Cardiac muscle cell (in vitro differentiated cells and primary cell): ENCODE measurements at regions not wholly inside any gene's neighbourhood (a gene's known extent, or its start where the extent isn't known, plus 50 kb on each side); places are given as distances from the start of the nearest gene placed in this dataset.

Experiments
- DNase-seq, 2 donors: peaks; one replicate each; pipeline versions ENCODE4 v3.0.0 to v3.0.0-alpha.2; 2010 to 2017; ENCODE audit warnings: low read depth in 1 of 2, low spot score in 1 of 2
- H3K27ac ChIP-seq: fragments of 200-600 bp; sonication (generic); 2 replicates; pipeline ENCODE4 v1.5.1; 2016
- H3K27me3 ChIP-seq: fragments of 200-600 bp; sonication (generic); 2 replicates; pipeline ENCODE4 v1.6.0; 2016; ENCODE audit warnings: control low read depth
- H3K36me3 ChIP-seq: fragments of 200-600 bp; sonication (generic); 2 replicates; pipeline ENCODE4 v1.5.1; 2016; ENCODE audit warnings: control low read depth
- H3K4me1 ChIP-seq: fragments of 200-600 bp; sonication (generic); 2 replicates; pipeline ENCODE4 v1.8.1; 2017; ENCODE audit warnings: low read depth, mild to moderate bottlenecking, mixed run types
- H3K4me3 ChIP-seq: fragments of 200-600 bp; sonication (generic); 2 replicates; pipeline ENCODE4 v1.5.1; 2016; ENCODE audit warnings: mild to moderate bottlenecking
- H3K9me3 ChIP-seq: fragments of 200-600 bp; sonication (generic); 2 replicates; pipeline ENCODE4 v1.5.1; 2017; ENCODE audit warnings: low read depth, mild to moderate bottlenecking, control low read depth
- TF ChIP-seq, protein P1 (sequence below): IDR thresholded peaks from 2 replicates; pipeline ENCODE4 v1.5.1; 2012; ENCODE audit warnings: low read depth, mild to moderate bottlenecking, low read length

DNA sequence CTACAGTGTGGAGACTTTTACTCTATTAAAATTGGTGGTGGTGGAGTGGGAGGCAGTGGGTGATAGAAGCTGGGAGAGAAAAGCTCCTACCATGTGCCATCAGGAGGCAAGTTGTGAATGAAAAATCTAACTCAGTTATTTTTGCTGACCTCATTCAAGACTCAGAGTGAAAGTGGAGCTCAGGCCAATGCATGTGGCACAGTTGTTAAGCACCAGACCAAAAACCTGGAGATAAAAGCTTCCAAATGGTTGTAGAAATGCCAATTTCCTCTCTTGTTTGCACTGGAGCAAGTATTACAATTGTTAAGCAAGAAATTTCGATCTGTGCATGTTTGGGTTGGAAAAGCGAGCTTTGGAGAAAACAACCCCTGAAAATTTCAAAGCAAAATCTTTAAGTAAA, 81.5 kb upstream of the PRICKLE2 start:
- Histone ChIP-seq H3K27ac (no peak overlapping the region), H3K36me3 (no peaks in the 10 kb centered on the region), H3K9me3 (no peaks in the 10 kb centered on the region), H3K27me3 (no peaks in the 10 kb centered on the region), H3K4me3 (no peak overlapping the region), H3K4me1 (no peaks in the 10 kb centered on the region)
- TF ChIP-seq, protein P1, sequence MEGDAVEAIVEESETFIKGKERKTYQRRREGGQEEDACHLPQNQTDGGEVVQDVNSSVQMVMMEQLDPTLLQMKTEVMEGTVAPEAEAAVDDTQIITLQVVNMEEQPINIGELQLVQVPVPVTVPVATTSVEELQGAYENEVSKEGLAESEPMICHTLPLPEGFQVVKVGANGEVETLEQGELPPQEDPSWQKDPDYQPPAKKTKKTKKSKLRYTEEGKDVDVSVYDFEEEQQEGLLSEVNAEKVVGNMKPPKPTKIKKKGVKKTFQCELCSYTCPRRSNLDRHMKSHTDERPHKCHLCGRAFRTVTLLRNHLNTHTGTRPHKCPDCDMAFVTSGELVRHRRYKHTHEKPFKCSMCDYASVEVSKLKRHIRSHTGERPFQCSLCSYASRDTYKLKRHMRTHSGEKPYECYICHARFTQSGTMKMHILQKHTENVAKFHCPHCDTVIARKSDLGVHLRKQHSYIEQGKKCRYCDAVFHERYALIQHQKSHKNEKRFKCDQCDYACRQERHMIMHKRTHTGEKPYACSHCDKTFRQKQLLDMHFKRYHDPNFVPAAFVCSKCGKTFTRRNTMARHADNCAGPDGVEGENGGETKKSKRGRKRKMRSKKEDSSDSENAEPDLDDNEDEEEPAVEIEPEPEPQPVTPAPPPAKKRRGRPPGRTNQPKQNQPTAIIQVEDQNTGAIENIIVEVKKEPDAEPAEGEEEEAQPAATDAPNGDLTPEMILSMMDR = no peak
- no peak for DNase-seq

DNA sequence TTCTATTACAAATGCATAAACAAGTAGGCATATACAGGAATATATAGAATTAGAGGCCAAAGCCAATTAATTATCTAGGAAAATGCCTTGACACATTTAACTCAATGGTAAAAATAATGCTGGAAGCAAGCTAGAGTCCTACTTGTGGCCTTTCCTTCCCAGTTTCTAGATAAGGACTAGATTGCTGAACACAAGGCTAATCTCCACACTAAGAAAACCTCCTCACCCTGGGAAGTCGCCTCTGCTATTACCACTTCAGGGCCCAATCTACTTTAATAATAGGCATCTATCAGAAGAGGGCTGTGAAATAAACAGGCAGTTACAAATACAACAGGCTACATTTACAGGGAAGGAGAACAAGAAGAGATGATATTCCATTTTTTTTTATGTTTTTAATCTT, 80.5 kb upstream of the PRICKLE2 start:
- no peaks in the 10 kb centered on the region for H3K4me1 ChIP-seq
- no peaks in the 10 kb centered on the region for H3K27me3 ChIP-seq
- TF ChIP-seq, protein P1 = no peak
- no peaks in the 10 kb centered on the region for H3K9me3 ChIP-seq
- no peaks in the 10 kb centered on the region for H3K36me3 ChIP-seq
- H3K4me3 ChIP-seq = no peak overlapping the region
- no peak for DNase-seq
- H3K27ac ChIP-seq = no peak overlapping the region

DNA sequence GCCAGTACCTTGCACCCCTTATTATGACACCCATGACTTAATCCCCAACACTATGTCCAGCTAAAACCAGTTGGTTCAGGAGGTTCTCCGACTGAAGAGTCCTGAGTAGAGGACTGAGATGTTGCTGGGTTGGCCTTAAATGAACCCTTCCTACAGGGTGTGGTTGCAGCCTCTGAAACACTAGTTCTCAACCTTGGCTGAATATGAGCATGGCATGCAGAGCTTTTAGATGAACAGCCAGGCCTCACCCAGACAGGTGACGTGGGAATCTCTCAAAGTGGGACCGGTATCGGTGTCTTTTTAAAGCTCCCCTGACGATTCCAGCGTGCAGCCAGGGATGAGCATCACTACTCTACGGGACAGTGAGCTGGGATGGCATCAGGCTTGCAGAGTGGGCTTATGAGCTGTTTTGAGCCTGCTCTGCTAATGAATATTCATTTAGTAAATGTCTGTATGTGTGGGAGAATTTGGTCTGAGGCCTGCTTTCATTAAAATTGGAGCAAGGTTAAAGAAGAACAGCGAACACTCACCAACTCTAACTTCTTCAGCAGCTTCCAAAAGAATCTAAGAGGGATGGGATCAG, 79.7 kb upstream of the PRICKLE2 start:
- DNase-seq = no peak
- TF ChIP-seq, protein P1 = no peak
- Histone ChIP-seq H3K27me3 (no peaks in the 10 kb centered on the region), H3K4me1 (no peaks in the 10 kb centered on the region), H3K27ac (no peak overlapping the region), H3K9me3 (no peaks in the 10 kb centered on the region), H3K36me3 (no peaks in the 10 kb centered on the region), H3K4me3 (no peak overlapping the region)

- TF ChIP-seq, protein P1 = no peak
Measured at GRCh38 chr3:64303881-64304280, 78.6 kb upstream of the PRICKLE2 start.

GRCh38 chr3:64303401-64303800, 78.1 kb upstream of the PRICKLE2 start:
- H3K36me3 ChIP-seq = no peaks in the 10 kb centered on the region
- TF ChIP-seq, protein P1 = no peak
- H3K27me3 ChIP-seq = no peaks in the 10 kb centered on the region
- no peak overlapping the region for H3K4me3 ChIP-seq
- peak in 1 of 2 donors; percentile 37 for DNase-seq
- H3K9me3 ChIP-seq = no peaks in the 10 kb centered on the region
- no peaks in the 10 kb centered on the region for H3K4me1 ChIP-seq
- H3K27ac ChIP-seq = no peak overlapping the region

More at GRCh38 chr3:64303881-64304280, 78.6 kb upstream of the PRICKLE2 start:
- Histone ChIP-seq H3K27ac (no peak overlapping the region), H3K9me3 (no peaks in the 10 kb centered on the region), H3K36me3 (no peaks in the 10 kb centered on the region), H3K4me3 (no peak overlapping the region), H3K27me3 (no peaks in the 10 kb centered on the region), H3K4me1 (no peaks in the 10 kb centered on the region)
- no peak for DNase-seq

- no peak overlapping the region for H3K4me3 ChIP-seq
- TF ChIP-seq, protein P1 = no peak
Measured at GRCh38 chr3:64301476-64301875, 76.2 kb upstream of the PRICKLE2 start.

More at GRCh38 chr3:64301476-64301875, 76.2 kb upstream of the PRICKLE2 start:
- no peaks in the 10 kb centered on the region for H3K4me1 ChIP-seq
- no peaks in the 10 kb centered on the region for H3K9me3 ChIP-seq
- H3K27ac ChIP-seq = no peak overlapping the region
- no peaks in the 10 kb centered on the region for H3K36me3 ChIP-seq
- no peak for DNase-seq
- H3K27me3 ChIP-seq = no peaks in the 10 kb centered on the region
